Panc1 (cell line): ENCODE measurements at regions not wholly inside any gene's neighbourhood (a gene's known extent, or its start where the extent isn't known, plus 50 kb on each side); places are given as distances from the start of the nearest gene placed in this dataset.

Experiments used
- ATAC-seq: fragments of 200-7000 bp; cut with Tn5 transposase; 2 replicates; pipeline ENCODE4 v1.9.1; 2020; ENCODE audit warnings: mild to moderate bottlenecking, moderate library complexity
- BruUV-seq: library from RNA; stranded (reverse); fragments of 400-500 nt; replicated peaks from 2 replicates; lab custom pipeline; 2021; lab: Mats Ljungman, UMichigan
- CTCF ChIA-PET: fragments of 300-600 bp; sonication (Branson Sonifier 250); formaldehyde crosslinking; loops from one replicate; lab custom pipeline; 2022; ENCODE audit warnings: antibody characterized with exemption; lab: Charles Lee
- POLR2A ChIA-PET: fragments of 300-600 bp; sonication (Branson Sonifier 250); formaldehyde crosslinking; loops from one replicate; lab custom pipeline; 2022; ENCODE audit warnings: antibody characterized with exemption; lab: Charles Lee
- DNase-seq: peaks from one replicate; pipeline ENCODE4 v3.0.0-alpha.2; 2010; ENCODE audit warnings: low read depth, low spot score
- H3K27ac ChIP-seq: 2 replicates; pipeline ENCODE4 v1.5.1; 2011; ENCODE audit warnings: mild to moderate bottlenecking, low read length, inconsistent platforms
- H3K27me3 ChIP-seq: fragments of 200-500 bp; sonication (Bioruptor generic); 2 replicates; pipeline ENCODE4 v1.6.0; 2014; ENCODE audit warnings: low read length, inconsistent platforms; ENCODE audit not compliant: control insufficient read depth, insufficient read depth
- H3K36me3 ChIP-seq: fragments of 200-500 bp; sonication (Bioruptor generic); 2 replicates; pipeline ENCODE4 v1.5.1; 2014; ENCODE audit warnings: inconsistent platforms, mild to moderate bottlenecking, low read length, moderate library complexity; ENCODE audit not compliant: control insufficient read depth, insufficient read depth
- H3K4me1 ChIP-seq: 2 replicates; pipeline ENCODE4 v1.5.1; 2011; ENCODE audit warnings: inconsistent platforms, mild to moderate bottlenecking, low read length, moderate library complexity; ENCODE audit not compliant: control insufficient read depth, insufficient read depth
- H3K4me3 ChIP-seq, 2 experiments: 2 replicates each; pipeline ENCODE4 v1.5.1; 2011 to 2012; ENCODE audit warnings: low read depth in 2 of 2, low read length in 2 of 2, mild to moderate bottlenecking in 2 of 2, inconsistent platforms in 1 of 2, moderate library complexity in 1 of 2
- H3K9me3 ChIP-seq: fragments of 200-500 bp; sonication (Bioruptor generic); 2 replicates; pipeline ENCODE4 v1.5.1; 2014; ENCODE audit warnings: low read depth, mild to moderate bottlenecking, inconsistent platforms, low read length, moderate library complexity; ENCODE audit not compliant: control insufficient read depth, insufficient read depth
- CTCF ChIP-seq: fragments of 450-650 bp; IDR thresholded peaks from 2 replicates; pipeline ENCODE4 v1.5.1; 2017; ENCODE audit warnings: mild to moderate bottlenecking
- POLR2AphosphoS5 ChIP-seq: IDR thresholded peaks from 2 replicates; pipeline ENCODE4 v1.6.1; 2012; ENCODE audit warnings: mild to moderate bottlenecking, low read depth, low read length, moderate library complexity
- SIN3A ChIP-seq: IDR thresholded peaks from 2 replicates; pipeline ENCODE4 v1.6.1; 2012; ENCODE audit warnings: low read depth, mild to moderate bottlenecking, low read length, moderate library complexity, borderline replicate concordance; ENCODE audit not compliant: insufficient read depth
- TCF7L2 ChIP-seq: IDR thresholded peaks from 2 replicates; pipeline ENCODE4 v1.6.1; 2011; ENCODE audit warnings: mild to moderate bottlenecking, low read depth, low read length, inconsistent platforms
- in situ Hi-C: cut with HindIII; loops from 2 replicates; pipeline ENCODE4 v1.10.0; 2016; ENCODE audit warnings: low sequenced_read_pairs, low pct_unique_long_range_greater_than_20kb
- intact Hi-C: fragments of 100-400 bp; cut with micrococcal nuclease; formaldehyde crosslinking; loops from one replicate; pipeline ENCODE4 v1.10.0; 2022; ENCODE audit not compliant: unreplicated experiment
- TF ChIP-seq, protein P1 (sequence below), 2 experiments: IDR thresholded peaks; 2 replicates each; pipeline ENCODE4 v1.6.1; 2011 to 2012; ENCODE audit warnings: low read depth in 2 of 2, control low read depth in 1 of 2, low read length in 1 of 2, mild to moderate bottlenecking in 1 of 2, moderate library complexity in 1 of 2; ENCODE audit not compliant: insufficient read depth in 1 of 2

- intact Hi-C loops, result no loop called here
- ChIA-PET CTCF (no interaction called here), POLR2A (no interaction called here)
- Histone ChIP-seq H3K27me3 (no peaks in the 10 kb centered on the region; the same call in 1 of the 2 replicates), H3K36me3 (no peaks in the 10 kb centered on the region), H3K27ac (no peak overlapping the region), H3K4me3 (no peak overlapping the region), H3K9me3 (no peaks in the 10 kb centered on the region), H3K4me1 (no peaks in the 10 kb centered on the region)
- DNase-seq (no peak), ATAC-seq (no peak)
- in situ Hi-C loops, result no loop called here
- no TSS peak for BruUV-seq
- TF ChIP-seq SIN3A (no peak), CTCF (no peak), TCF7L2 (no peak), POLR2AphosphoS5 (no peak)
- TF ChIP-seq, protein P1, sequence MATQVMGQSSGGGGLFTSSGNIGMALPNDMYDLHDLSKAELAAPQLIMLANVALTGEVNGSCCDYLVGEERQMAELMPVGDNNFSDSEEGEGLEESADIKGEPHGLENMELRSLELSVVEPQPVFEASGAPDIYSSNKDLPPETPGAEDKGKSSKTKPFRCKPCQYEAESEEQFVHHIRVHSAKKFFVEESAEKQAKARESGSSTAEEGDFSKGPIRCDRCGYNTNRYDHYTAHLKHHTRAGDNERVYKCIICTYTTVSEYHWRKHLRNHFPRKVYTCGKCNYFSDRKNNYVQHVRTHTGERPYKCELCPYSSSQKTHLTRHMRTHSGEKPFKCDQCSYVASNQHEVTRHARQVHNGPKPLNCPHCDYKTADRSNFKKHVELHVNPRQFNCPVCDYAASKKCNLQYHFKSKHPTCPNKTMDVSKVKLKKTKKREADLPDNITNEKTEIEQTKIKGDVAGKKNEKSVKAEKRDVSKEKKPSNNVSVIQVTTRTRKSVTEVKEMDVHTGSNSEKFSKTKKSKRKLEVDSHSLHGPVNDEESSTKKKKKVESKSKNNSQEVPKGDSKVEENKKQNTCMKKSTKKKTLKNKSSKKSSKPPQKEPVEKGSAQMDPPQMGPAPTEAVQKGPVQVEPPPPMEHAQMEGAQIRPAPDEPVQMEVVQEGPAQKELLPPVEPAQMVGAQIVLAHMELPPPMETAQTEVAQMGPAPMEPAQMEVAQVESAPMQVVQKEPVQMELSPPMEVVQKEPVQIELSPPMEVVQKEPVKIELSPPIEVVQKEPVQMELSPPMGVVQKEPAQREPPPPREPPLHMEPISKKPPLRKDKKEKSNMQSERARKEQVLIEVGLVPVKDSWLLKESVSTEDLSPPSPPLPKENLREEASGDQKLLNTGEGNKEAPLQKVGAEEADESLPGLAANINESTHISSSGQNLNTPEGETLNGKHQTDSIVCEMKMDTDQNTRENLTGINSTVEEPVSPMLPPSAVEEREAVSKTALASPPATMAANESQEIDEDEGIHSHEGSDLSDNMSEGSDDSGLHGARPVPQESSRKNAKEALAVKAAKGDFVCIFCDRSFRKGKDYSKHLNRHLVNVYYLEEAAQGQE (IDR thresholded peaks at IDR 0.05; ENCODE audit: insufficient read depth in 1 of 2, low read depth in 2 of 2, low read length in 1 of 2), result no peak
Observed at GRCh38 chr17:20926532-20926931, 116.3 kb downstream of the USP22 start.

DNA sequence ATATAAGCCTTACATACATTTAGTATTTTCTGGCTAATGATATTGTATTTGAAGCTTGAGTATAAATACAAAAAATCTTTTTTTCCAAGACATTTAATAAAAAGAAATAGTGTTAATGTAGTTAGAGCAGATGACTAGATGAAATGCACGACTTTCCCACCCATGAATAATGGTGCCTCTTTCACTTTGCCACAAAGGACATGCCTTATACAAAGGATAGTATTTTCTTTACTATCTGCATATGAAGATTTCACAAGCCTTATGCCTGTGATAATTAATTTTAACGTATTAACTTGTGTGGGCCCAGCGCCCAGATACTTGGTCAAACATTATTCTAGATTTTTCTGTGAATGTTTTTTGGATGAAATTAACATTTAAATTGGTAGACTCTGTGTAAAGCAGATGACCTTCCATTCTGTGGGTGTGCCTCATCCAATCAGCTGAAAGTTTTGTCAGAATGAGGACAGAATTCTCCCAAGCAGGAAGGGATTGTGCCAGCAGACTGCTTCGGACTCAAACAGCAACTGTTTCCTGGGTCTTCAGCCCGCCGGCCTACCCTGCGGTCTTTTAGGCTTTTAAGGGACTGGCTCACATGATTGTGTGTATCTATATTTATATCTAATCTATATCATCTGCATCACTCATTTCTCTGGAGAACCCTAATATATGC, 115.4 kb downstream of the USP22 start:
- no TSS peak for BruUV-seq
- CTCF ChIA-PET, result no interaction called here
- no peak for TF ChIP-seq TCF7L2
- TF ChIP-seq, protein P1 (IDR thresholded peaks at IDR 0.05; ENCODE audit: insufficient read depth in 1 of 2, low read depth in 2 of 2, low read length in 1 of 2), result no peak
- TF ChIP-seq POLR2AphosphoS5, result no peak
- TF ChIP-seq CTCF, result no peak
- TF ChIP-seq SIN3A, result no peak
- POLR2A ChIA-PET, result no interaction called here
- no peaks in the 10 kb centered on the region for H3K4me1 ChIP-seq
- DNase-seq (no peak), ATAC-seq (no peak)
- H3K4me3 ChIP-seq, result no peak overlapping the region
- H3K36me3 ChIP-seq, result no peaks in the 10 kb centered on the region
- no peak overlapping the region for H3K27ac ChIP-seq
- in situ Hi-C loops, result no loop called here
- intact Hi-C loops, result no loop called here
- no peaks in the 10 kb centered on the region for H3K9me3 ChIP-seq
- no peaks in the 10 kb centered on the region; the same call in 1 of the 2 replicates for H3K27me3 ChIP-seq
